ENCODE measurements at regions not wholly inside any gene's neighbourhood (a gene's known extent, or its start where the extent isn't known, plus 50 kb on each side); places are given as distances from the start of the nearest gene placed in this dataset.

GRCh38 chr11:95524314-95525036 lies 265.1 kb downstream of the FAM76B start:
- no peak overlapping the region for H2AFZ ChIP-seq (ENCODE audit: low read length)
- no peak overlapping the region for H3K4me3 ChIP-seq (ENCODE audit: low read length)
- H3K4me1 ChIP-seq (ENCODE audit: insufficient read depth, low read length): no peaks in the 10 kb centered on the region
- DNase-seq (no peak), ATAC-seq (no peak)
- no TSS peak for BruUV-seq (replicated peaks)
- H4K20me1 ChIP-seq (ENCODE audit: low read length): no peaks in the 10 kb centered on the region
- TF ChIP-seq EZH2phosphoT487 (IDR thresholded peaks at IDR 0.05; ENCODE audit: borderline replicate concordance, low read length): no peak
- TF ChIP-seq, protein P1, sequence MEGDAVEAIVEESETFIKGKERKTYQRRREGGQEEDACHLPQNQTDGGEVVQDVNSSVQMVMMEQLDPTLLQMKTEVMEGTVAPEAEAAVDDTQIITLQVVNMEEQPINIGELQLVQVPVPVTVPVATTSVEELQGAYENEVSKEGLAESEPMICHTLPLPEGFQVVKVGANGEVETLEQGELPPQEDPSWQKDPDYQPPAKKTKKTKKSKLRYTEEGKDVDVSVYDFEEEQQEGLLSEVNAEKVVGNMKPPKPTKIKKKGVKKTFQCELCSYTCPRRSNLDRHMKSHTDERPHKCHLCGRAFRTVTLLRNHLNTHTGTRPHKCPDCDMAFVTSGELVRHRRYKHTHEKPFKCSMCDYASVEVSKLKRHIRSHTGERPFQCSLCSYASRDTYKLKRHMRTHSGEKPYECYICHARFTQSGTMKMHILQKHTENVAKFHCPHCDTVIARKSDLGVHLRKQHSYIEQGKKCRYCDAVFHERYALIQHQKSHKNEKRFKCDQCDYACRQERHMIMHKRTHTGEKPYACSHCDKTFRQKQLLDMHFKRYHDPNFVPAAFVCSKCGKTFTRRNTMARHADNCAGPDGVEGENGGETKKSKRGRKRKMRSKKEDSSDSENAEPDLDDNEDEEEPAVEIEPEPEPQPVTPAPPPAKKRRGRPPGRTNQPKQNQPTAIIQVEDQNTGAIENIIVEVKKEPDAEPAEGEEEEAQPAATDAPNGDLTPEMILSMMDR (conservative IDR thresholded peaks at IDR 0.05; ENCODE audit: low read depth, low read length): no peak
- no peak for TF ChIP-seq EZH2 (IDR thresholded peaks at IDR 0.05; ENCODE audit: low read length, unreplicated experiment)
- CTCF ChIA-PET: no interaction called here
- no peaks in the 10 kb centered on the region for H3F3A ChIP-seq (ENCODE audit: low read length, unreplicated experiment)
- H3K9me2 ChIP-seq (replicated peaks; ENCODE audit: low read length): no peaks in the 10 kb centered on the region
- POLR2A ChIA-PET (ENCODE audit: unreplicated experiment): interaction anchor here (0.6 kb wide), 1 partner anchor 529 kb away, joined by 3 read pairs; no protein-coding TSS in a partner anchor
- intact Hi-C loops (cut with micrococcal nuclease): no loop called here
- H3K9ac ChIP-seq (ENCODE audit: low read length): no peak overlapping the region
- no peak overlapping the region for H3K4me2 ChIP-seq (ENCODE audit: low read length)
- H3K9me3 ChIP-seq (ENCODE audit: low read length): no peaks in the 10 kb centered on the region
- no peaks in the 10 kb centered on the region for H3K79me2 ChIP-seq (ENCODE audit: low read length)
- peaks cover 20% of the 10 kb centered on the region for H3K27me3 ChIP-seq (ENCODE audit: low read length)
- no peak overlapping the region for H3K27ac ChIP-seq (ENCODE audit: low read length)
- no peaks in the 10 kb centered on the region for H3K36me3 ChIP-seq (ENCODE audit: low read depth, low read length)

DNA sequence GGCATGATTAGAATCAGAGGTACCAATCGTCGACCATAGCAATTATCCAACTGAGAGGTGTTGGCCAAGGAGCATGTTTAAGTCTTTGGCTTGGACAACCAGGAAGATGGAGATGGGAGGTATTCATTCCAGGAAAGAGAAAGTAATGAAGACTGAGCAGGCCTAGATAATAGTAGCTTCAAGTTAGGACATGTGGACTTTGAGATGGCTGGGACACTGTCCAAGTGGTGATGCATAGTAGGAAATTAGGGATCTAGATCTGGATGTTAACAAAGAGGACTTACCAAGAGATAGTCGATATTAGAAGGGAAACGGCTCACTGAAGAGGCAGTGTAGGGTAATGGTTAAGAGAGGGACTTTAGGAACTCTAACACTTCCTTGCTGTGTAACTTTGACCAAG lies 266.7 kb downstream of the FAM76B start:
- POLR2A ChIA-PET (ENCODE audit: unreplicated experiment): interaction anchor here (0.7 kb wide), 1 partner anchor 66 kb away, joined by 3 read pairs; no protein-coding TSS in a partner anchor
- H3K27me3 ChIP-seq (ENCODE audit: low read length): peaks cover 20% of the 10 kb centered on the region
- H3K9me2 ChIP-seq (replicated peaks; ENCODE audit: low read length): no peaks in the 10 kb centered on the region
- DNase-seq (no peak), ATAC-seq (no peak)
- TF ChIP-seq EZH2 (IDR thresholded peaks at IDR 0.05; ENCODE audit: low read length, unreplicated experiment) (no peak), EZH2phosphoT487 (IDR thresholded peaks at IDR 0.05; ENCODE audit: borderline replicate concordance, low read length) (no peak)
- CTCF ChIA-PET: no interaction called here
- H3F3A ChIP-seq (ENCODE audit: low read length, unreplicated experiment): no peaks in the 10 kb centered on the region
- no TSS peak for BruUV-seq (replicated peaks)
- H3K4me3 ChIP-seq (ENCODE audit: low read length): no peak overlapping the region
- H3K36me3 ChIP-seq (ENCODE audit: low read depth, low read length): no peaks in the 10 kb centered on the region
- no peaks in the 10 kb centered on the region for H4K20me1 ChIP-seq (ENCODE audit: low read length)
- no peaks in the 10 kb centered on the region for H3K4me1 ChIP-seq (ENCODE audit: insufficient read depth, low read length)
- intact Hi-C loops (cut with micrococcal nuclease): no loop called here
- no peak overlapping the region for H3K4me2 ChIP-seq (ENCODE audit: low read length)
- H3K27ac ChIP-seq (ENCODE audit: low read length): no peak overlapping the region
- no peak overlapping the region for H2AFZ ChIP-seq (ENCODE audit: low read length)
- H3K9me3 ChIP-seq (ENCODE audit: low read length): no peaks in the 10 kb centered on the region
- H3K9ac ChIP-seq (ENCODE audit: low read length): no peak overlapping the region
- no peaks in the 10 kb centered on the region for H3K79me2 ChIP-seq (ENCODE audit: low read length)

DNA sequence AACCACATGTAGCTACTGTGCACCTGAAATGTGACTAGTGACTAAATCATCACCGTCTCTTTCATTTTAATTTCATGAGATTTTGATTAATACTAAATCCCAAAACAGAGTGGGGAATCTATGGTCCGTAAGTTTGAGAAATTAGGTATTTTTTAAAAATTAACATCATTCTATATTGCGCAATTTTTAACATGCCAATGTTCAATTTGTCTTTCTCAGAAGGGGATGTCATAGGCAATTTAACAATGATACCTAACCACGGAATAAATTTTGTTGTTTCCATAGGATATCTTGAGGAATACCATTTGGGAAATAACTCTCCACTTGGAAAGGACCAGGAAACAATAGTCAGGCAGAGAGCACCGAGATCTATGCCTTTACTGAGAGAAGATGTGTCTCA lies 267.7 kb downstream of the FAM76B start:
- CTCF ChIA-PET: no interaction called here
- intact Hi-C loops (cut with micrococcal nuclease): no loop called here
- Histone ChIP-seq H3K27me3 (ENCODE audit: low read length) (peaks cover 20% of the 10 kb centered on the region), H3K79me2 (ENCODE audit: low read length) (no peaks in the 10 kb centered on the region), H2AFZ (ENCODE audit: low read length) (no peak overlapping the region), H4K20me1 (ENCODE audit: low read length) (no peaks in the 10 kb centered on the region), H3K9me3 (ENCODE audit: low read length) (no peaks in the 10 kb centered on the region), H3K27ac (ENCODE audit: low read length) (no peak overlapping the region), H3K9ac (ENCODE audit: low read length) (no peak overlapping the region), H3K4me3 (ENCODE audit: low read length) (no peak overlapping the region), H3F3A (ENCODE audit: low read length, unreplicated experiment) (no peaks in the 10 kb centered on the region), H3K4me1 (ENCODE audit: insufficient read depth, low read length) (no peaks in the 10 kb centered on the region), H3K4me2 (ENCODE audit: low read length) (no peak overlapping the region), H3K36me3 (ENCODE audit: low read depth, low read length) (no peaks in the 10 kb centered on the region), H3K9me2 (replicated peaks; ENCODE audit: low read length) (no peaks in the 10 kb centered on the region)
- ATAC-seq: no peak
- BruUV-seq (replicated peaks): no TSS peak
- TF ChIP-seq, protein P1 (conservative IDR thresholded peaks at IDR 0.05; ENCODE audit: low read depth, low read length): no peak
- TF ChIP-seq EZH2 (IDR thresholded peaks at IDR 0.05; ENCODE audit: low read length, unreplicated experiment): no peak
- no peak for TF ChIP-seq EZH2phosphoT487 (IDR thresholded peaks at IDR 0.05; ENCODE audit: borderline replicate concordance, low read length)
- POLR2A ChIA-PET (ENCODE audit: unreplicated experiment): no interaction called here
- DNase-seq: no peak
